NOMO-1 treated with DMSO at 0.1 percent for 48 hours (cell line): ENCODE measurements at regions not wholly inside any gene's neighbourhood (a gene's known extent, or its start where the extent isn't known, plus 50 kb on each side); places are given as distances from the start of the nearest gene placed in this dataset.

Source experiments
- DNase-seq: peaks from one replicate; lab custom pipeline; 2025; ENCODE audit not compliant: unreplicated experiment; lab: John Stamatoyannopoulos, UW

- DNase-seq, result no peak
These were observed 52.9 kb upstream of the IGFBP3 start for GRCh38 chr7:45973725-45974532.

GRCh38 chr7:45972629-45973312 is 51.7 kb upstream of the IGFBP3 start:
- no peak for DNase-seq

- DNase-seq, result no peak
These were observed 50.6 kb upstream of the IGFBP3 start for GRCh38 chr7:45971661-45972175.

GRCh38 chr7:45971171-45971570 is 50.1 kb upstream of the IGFBP3 start:
- no peak for DNase-seq
